ENCODE measurements at regions not wholly inside any gene's neighbourhood (a gene's known extent, or its start where the extent isn't known, plus 50 kb on each side); places are given as distances from the start of the nearest gene placed in this dataset.

GRCh38 chr2:508121-508520 lies 169.1 kb downstream of the TMEM18 start:
- no peak for DNase-seq

- DNase-seq = no peak
Measured at GRCh38 chr2:506866-507265, 170.3 kb downstream of the TMEM18 start.

GRCh38 chr2:506451-506850 lies 170.8 kb downstream of the TMEM18 start:
- DNase-seq = no peak

GRCh38 chr2:505941-506340 lies 171.3 kb downstream of the TMEM18 start:
- no peak for DNase-seq

GRCh38 chr2:503288-503999 lies 173.8 kb downstream of the TMEM18 start:
- no peak for DNase-seq

- no peak for DNase-seq
Measured at GRCh38 chr2:502831-503230, 174.4 kb downstream of the TMEM18 start.

- no peak for DNase-seq
Measured at GRCh38 chr2:501667-502066, 175.5 kb downstream of the TMEM18 start.

GRCh38 chr2:501130-501529 lies 176.1 kb downstream of the TMEM18 start:
- no peak for DNase-seq

GRCh38 chr2:499726-500125 lies 177.5 kb downstream of the TMEM18 start:
- no peak for DNase-seq

- DNase-seq = no peak
Measured at GRCh38 chr2:498493-499178, 178.6 kb downstream of the TMEM18 start.

GRCh38 chr2:497770-498492 lies 179.3 kb downstream of the TMEM18 start:
- no peak for DNase-seq

- DNase-seq = no peak
Measured at GRCh38 chr2:496729-497128, 180.5 kb downstream of the TMEM18 start.

- DNase-seq = no peak
Measured at GRCh38 chr2:495745-496275, 181.4 kb downstream of the TMEM18 start.

GRCh38 chr2:494853-495252 lies 182.4 kb downstream of the TMEM18 start:
- no peak for DNase-seq

- no peak for DNase-seq
Measured at GRCh38 chr2:493228-493627, 184.0 kb downstream of the TMEM18 start.

- DNase-seq = no peak
Measured at GRCh38 chr2:492178-492577, 185.0 kb downstream of the TMEM18 start.

- DNase-seq = no peak
Measured at GRCh38 chr2:489838-490237, 187.4 kb downstream of the TMEM18 start.

GRCh38 chr2:489084-489483 lies 188.1 kb downstream of the TMEM18 start:
- no peak for DNase-seq

- DNase-seq = no peak
Measured at GRCh38 chr2:487186-488079, 189.8 kb downstream of the TMEM18 start.

- no peak for DNase-seq
Measured at GRCh38 chr2:486371-486770, 190.8 kb downstream of the TMEM18 start.

GRCh38 chr2:481388-481787 lies 193.5 kb upstream of the ALKAL2 start:
- no peak for DNase-seq

GRCh38 chr2:479490-480176 lies 191.7 kb upstream of the ALKAL2 start:
- DNase-seq = no peak

All from NCI-H345 (cell line).